Neural progenitor cell (in vitro differentiated cells): ENCODE measurements at regions not wholly inside any gene's neighbourhood (a gene's known extent, or its start where the extent isn't known, plus 50 kb on each side); places are given as distances from the start of the nearest gene placed in this dataset.
A peak's percentile ranks its signal among the peaks of the same experiment; 100 is the strongest.

Experiments
- DNase-seq: peaks from one replicate; pipeline ENCODE4 v3.0.0-alpha.2; 2016; ENCODE audit warnings: low spot score
- H2AFZ ChIP-seq: fragments of 200-600 bp; sonication (generic); replicated peaks from 2 replicates; pipeline ENCODE4 v1.6.1; 2016; ENCODE audit warnings: antibody characterized with exemption
- H3F3A ChIP-seq: fragments of 200-600 bp; sonication (generic); 2 replicates; pipeline ENCODE4 v1.6.1; 2016; ENCODE audit warnings: antibody characterized with exemption, low read depth
- H3K27ac ChIP-seq: fragments of 200-600 bp; sonication (generic); 2 replicates; pipeline ENCODE4 v1.5.1; 2016; ENCODE audit warnings: mild to moderate bottlenecking
- H3K27me3 ChIP-seq: fragments of 200-600 bp; sonication (generic); 2 replicates; pipeline ENCODE4 v1.6.1; 2016; ENCODE audit warnings: mild to moderate bottlenecking, moderate library complexity
- H3K36me3 ChIP-seq: fragments of 200-600 bp; sonication (generic); 2 replicates; pipeline ENCODE4 v1.5.1; 2016
- H3K4me1 ChIP-seq: fragments of 200-600 bp; sonication (generic); 2 replicates; pipeline ENCODE4 v1.6.1; 2016; ENCODE audit warnings: mixed run types
- H3K4me2 ChIP-seq: fragments of 200-600 bp; sonication (generic); 2 replicates; pipeline ENCODE4 v1.6.1; 2016
- H3K4me3 ChIP-seq: fragments of 200-600 bp; sonication (generic); 2 replicates; pipeline ENCODE4 v1.5.1; 2016
- H3K79me2 ChIP-seq: fragments of 200-600 bp; sonication (generic); 2 replicates; pipeline ENCODE4 v1.6.1; 2016; ENCODE audit warnings: low read depth
- H3K9ac ChIP-seq: fragments of 200-600 bp; sonication (generic); 2 replicates; pipeline ENCODE4 v1.6.1; 2016
- H3K9me3 ChIP-seq: fragments of 200-600 bp; sonication (generic); 2 replicates; pipeline ENCODE4 v1.5.1; 2016; ENCODE audit warnings: low read depth
- H4K20me1 ChIP-seq: fragments of 200-600 bp; sonication (generic); 2 replicates; pipeline ENCODE4 v1.6.1; 2016; ENCODE audit warnings: low read depth
- H3K27ac Mint-ChIP-seq: 3 replicates; pipeline ENCODE4 v1.8.0; 2021; ENCODE audit warnings: mixed read lengths
- H3K27me3 Mint-ChIP-seq: 2 replicates; pipeline ENCODE4 v1.8.0; 2022; ENCODE audit warnings: low read depth, mild to moderate bottlenecking, inconsistent platforms, moderate library complexity, mixed read lengths; ENCODE audit not compliant: insufficient read depth
- H3K36me3 Mint-ChIP-seq: 3 replicates; pipeline ENCODE4 v1.8.0; 2021; ENCODE audit warnings: mixed read lengths
- H3K4me1 Mint-ChIP-seq: 3 replicates; pipeline ENCODE4 v1.8.0; 2021; ENCODE audit warnings: mixed read lengths
- H3K4me3 Mint-ChIP-seq: 3 replicates; pipeline ENCODE4 v1.8.0; 2021; ENCODE audit warnings: mild to moderate bottlenecking, moderate library complexity, mixed read lengths
- H3K9me3 Mint-ChIP-seq: 3 replicates; pipeline ENCODE4 v1.8.0; 2020; ENCODE audit warnings: mixed read lengths
- EZH2 ChIP-seq: fragments of 200-600 bp; sonication (generic); IDR thresholded peaks from 2 replicates; pipeline ENCODE4 v1.6.1; 2017; ENCODE audit warnings: antibody characterized with exemption, mild to moderate bottlenecking, moderate library complexity
- EZH2phosphoT487 ChIP-seq: fragments of 200-600 bp; sonication (generic); IDR thresholded peaks from 2 replicates; pipeline ENCODE4 v1.6.1; 2017; ENCODE audit warnings: antibody characterized with exemption
- TF ChIP-seq, protein P1 (sequence below): fragments of 200-600 bp; sonication (generic); IDR thresholded peaks from 2 replicates; pipeline ENCODE4 v1.5.1; 2017; ENCODE audit warnings: antibody characterized with exemption, mild to moderate bottlenecking

DNA sequence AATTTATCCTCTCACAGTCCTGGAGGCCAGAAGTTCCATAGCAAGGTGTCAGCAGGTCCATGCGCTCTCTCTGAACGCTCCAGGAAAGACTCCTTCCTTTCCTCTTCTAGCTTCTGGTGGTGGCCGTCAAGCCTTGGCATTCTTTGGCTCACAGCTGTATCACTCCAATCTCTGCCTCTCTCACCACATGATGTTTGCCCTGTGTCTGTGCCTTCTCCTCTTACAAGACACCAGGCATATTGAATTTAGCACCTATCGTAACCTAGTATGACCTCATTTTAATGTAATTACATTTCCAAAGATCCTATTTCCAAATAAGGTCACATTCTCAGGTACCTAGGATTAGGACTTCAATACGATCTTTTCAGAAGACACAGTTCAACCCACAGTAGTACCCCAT lies 428.5 kb downstream of the CD83 start:
- H3K27ac ChIP-seq = no peak overlapping the region
- H3K27me3 ChIP-seq = no peaks in the 10 kb centered on the region
- no peak overlapping the region for H3K4me2 ChIP-seq
- no peak overlapping the region for H3K4me3 ChIP-seq
- no peaks in the 10 kb centered on the region for H3K79me2 ChIP-seq
- no peak overlapping the region for H3K9ac ChIP-seq
- no peak overlapping the region for H3K27ac Mint-ChIP-seq
- H3K4me1 Mint-ChIP-seq = peaks cover 50% of the 10 kb centered on the region
- peaks cover 5% of the 10 kb centered on the region for H3F3A ChIP-seq
- TF ChIP-seq EZH2phosphoT487 (no peak), EZH2 (no peak)
- TF ChIP-seq, protein P1, sequence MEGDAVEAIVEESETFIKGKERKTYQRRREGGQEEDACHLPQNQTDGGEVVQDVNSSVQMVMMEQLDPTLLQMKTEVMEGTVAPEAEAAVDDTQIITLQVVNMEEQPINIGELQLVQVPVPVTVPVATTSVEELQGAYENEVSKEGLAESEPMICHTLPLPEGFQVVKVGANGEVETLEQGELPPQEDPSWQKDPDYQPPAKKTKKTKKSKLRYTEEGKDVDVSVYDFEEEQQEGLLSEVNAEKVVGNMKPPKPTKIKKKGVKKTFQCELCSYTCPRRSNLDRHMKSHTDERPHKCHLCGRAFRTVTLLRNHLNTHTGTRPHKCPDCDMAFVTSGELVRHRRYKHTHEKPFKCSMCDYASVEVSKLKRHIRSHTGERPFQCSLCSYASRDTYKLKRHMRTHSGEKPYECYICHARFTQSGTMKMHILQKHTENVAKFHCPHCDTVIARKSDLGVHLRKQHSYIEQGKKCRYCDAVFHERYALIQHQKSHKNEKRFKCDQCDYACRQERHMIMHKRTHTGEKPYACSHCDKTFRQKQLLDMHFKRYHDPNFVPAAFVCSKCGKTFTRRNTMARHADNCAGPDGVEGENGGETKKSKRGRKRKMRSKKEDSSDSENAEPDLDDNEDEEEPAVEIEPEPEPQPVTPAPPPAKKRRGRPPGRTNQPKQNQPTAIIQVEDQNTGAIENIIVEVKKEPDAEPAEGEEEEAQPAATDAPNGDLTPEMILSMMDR = no peak
- no peak for DNase-seq
- H3K36me3 ChIP-seq = no peaks in the 10 kb centered on the region
- H2AFZ ChIP-seq = no peak overlapping the region
- no peaks in the 10 kb centered on the region for H3K36me3 Mint-ChIP-seq
- H3K9me3 Mint-ChIP-seq = no peaks in the 10 kb centered on the region
- H3K4me1 ChIP-seq = peaks cover 29% of the 10 kb centered on the region
- no peak overlapping the region for H3K4me3 Mint-ChIP-seq
- H3K27me3 Mint-ChIP-seq = peaks cover 8% of the 10 kb centered on the region
- no peaks in the 10 kb centered on the region for H3K9me3 ChIP-seq
- H4K20me1 ChIP-seq = no peaks in the 10 kb centered on the region

DNA sequence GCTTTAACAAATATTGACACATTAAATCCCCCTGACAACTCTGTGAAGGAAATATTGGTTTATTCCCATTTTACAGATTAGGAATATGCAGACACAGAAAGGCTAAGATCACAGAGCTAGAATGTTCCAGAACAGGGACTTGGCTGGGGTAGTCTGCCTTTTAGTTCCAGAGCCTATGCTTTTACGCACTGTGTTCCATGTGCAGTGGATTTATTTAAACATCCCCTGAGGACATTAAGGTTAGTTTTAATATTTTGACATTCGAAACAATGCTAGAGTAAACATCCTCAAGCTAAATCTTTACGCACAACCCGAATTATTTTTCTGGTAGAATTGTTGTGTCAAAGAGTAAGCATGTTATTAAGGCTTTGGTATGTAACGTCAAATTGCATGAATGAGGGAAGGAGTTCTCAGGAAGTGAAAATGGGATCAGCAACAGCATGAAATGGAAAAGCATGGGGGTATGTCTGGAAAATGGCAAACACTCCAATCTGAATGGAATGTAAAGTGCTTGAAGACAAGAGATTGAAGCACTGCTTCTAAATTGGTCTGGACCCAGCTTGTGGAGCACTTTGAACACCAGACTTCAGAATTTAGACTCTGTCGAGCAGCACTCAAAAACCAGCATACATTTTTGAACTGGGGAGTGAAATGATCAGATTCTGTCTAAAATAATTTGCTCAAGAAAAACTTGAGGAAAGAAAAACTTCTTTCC lies 429.9 kb downstream of the CD83 start:
- peaks cover 7% of the 10 kb centered on the region for H3K27me3 Mint-ChIP-seq

DNA sequence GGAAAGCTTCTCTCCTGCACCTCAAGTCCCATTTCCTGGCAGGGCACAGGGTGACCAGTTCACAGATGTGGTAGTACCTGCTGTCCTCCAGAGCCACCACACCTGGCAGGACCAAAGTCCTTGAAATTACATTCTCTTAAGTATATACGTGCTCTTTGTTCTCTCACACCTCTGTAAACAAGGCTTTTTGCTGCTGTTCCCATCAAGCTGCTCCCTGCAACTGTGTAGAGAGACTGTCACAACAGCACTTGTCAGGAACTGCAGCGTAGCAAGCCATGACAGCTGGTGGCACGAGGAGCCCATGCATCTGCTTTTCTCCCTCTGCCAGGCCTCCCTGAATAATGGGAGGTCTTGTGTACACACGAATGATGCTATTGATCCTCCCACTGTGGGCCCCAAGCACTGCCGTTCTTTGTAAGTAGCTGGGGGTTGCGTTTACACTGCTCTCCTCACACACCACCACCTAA lies 431.8 kb downstream of the CD83 start:
- peak overlapping the region; percentile 38 for H3K4me2 ChIP-seq
- no peaks in the 10 kb centered on the region for H3K9me3 ChIP-seq
- Mint-ChIP-seq H3K4me3 (no peak overlapping the region), H3K4me1 (peaks cover 22% of the 10 kb centered on the region), H3K9me3 (peaks cover 8% of the 10 kb centered on the region), H3K27me3 (peaks cover 8% of the 10 kb centered on the region), H3K27ac (no peak overlapping the region), H3K36me3 (no peaks in the 10 kb centered on the region)
- no peak overlapping the region for H3K9ac ChIP-seq
- no peak overlapping the region for H2AFZ ChIP-seq
- H3F3A ChIP-seq = no peaks in the 10 kb centered on the region
- TF ChIP-seq, protein P1 = no peak
- no peak for TF ChIP-seq EZH2
- TF ChIP-seq EZH2phosphoT487 = no peak
- no peaks in the 10 kb centered on the region for H3K36me3 ChIP-seq
- H3K79me2 ChIP-seq = no peaks in the 10 kb centered on the region
- H4K20me1 ChIP-seq = no peaks in the 10 kb centered on the region
- H3K27me3 ChIP-seq = no peaks in the 10 kb centered on the region
- no peak overlapping the region for H3K27ac ChIP-seq
- no peak overlapping the region for H3K4me3 ChIP-seq
- DNase-seq = peak; percentile 50
- peaks cover 16% of the 10 kb centered on the region for H3K4me1 ChIP-seq

More for the DNA sequence above, 429.9 kb downstream of the CD83 start:
- no peak overlapping the region for H3K27ac ChIP-seq
- H3K9ac ChIP-seq = no peak overlapping the region
- TF ChIP-seq, protein P1 = no peak
- no peak for TF ChIP-seq EZH2
- no peak for TF ChIP-seq EZH2phosphoT487
- DNase-seq = no peak
- H3K79me2 ChIP-seq = no peaks in the 10 kb centered on the region
- H3F3A ChIP-seq = no peaks in the 10 kb centered on the region
- no peak overlapping the region for H3K4me3 ChIP-seq
- no peaks in the 10 kb centered on the region for H3K36me3 ChIP-seq
- Mint-ChIP-seq H3K36me3 (no peaks in the 10 kb centered on the region), H3K4me3 (no peak overlapping the region), H3K27ac (no peak overlapping the region), H3K9me3 (no peaks in the 10 kb centered on the region), H3K4me1 (peaks cover 36% of the 10 kb centered on the region)
- H3K27me3 ChIP-seq = no peaks in the 10 kb centered on the region
- no peaks in the 10 kb centered on the region for H3K9me3 ChIP-seq
- H2AFZ ChIP-seq = no peak overlapping the region
- no peaks in the 10 kb centered on the region for H4K20me1 ChIP-seq
- H3K4me2 ChIP-seq = no peak overlapping the region
- H3K4me1 ChIP-seq = peaks cover 20% of the 10 kb centered on the region
